NCI-H1105 (cell line): ENCODE measurements at regions not wholly inside any gene's neighbourhood (a gene's known extent, or its start where the extent isn't known, plus 50 kb on each side); places are given as distances from the start of the nearest gene placed in this dataset.
"Not testable (repeated sequence)": the region's sequence is repeated elsewhere in the genome, so short reads cannot be mapped to it uniquely, and the experiment has no call there.

Source experiments
- DNase-seq: peaks from one replicate; lab custom pipeline; 2025; lab: John Stamatoyannopoulos, UW

DNA sequence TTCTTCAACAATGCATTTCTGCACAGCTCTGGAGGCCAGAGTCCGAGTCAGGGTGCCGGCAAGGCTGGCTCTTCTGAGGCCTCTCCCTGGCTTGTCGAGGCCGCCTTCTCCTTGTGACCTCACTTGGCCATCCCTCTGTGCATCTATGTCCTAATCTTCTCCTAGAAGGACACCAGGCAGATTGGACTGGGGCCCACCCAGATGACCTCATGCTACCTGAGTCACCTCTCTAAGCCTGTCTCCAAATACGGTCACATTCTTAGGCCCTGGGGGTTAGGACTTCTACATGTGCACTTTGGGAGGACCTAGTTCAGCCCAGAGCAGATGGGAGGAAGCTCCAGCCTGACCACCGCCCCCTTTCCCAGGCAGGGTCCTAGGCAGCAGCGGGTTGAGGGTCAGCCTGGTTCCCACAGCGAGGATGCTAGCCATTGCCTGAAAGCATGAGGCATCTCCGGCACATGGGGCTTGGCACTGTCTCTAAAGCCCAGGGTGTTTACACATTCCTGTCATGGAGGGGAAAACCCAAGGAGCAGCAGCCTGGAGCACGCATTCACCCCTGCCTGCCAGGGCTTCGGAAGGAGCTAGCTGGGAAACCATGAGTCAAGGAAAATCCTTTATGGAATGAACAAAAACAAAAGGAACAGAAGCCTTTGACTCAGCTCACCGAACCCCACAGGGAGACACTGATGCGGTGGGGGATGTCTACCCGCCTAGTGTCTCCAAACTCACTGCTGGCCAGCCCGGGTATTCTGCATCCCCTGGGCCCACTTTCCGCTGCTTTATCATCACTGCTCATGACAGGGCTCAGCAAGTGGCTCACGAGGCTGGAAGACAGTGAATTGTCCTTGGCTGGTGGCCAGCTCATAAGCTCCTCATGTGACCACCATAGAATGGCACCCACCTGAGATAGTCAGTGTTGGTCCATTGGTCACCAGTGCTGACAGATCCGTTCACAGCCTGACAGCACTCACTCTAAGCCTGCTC is 140.2 kb upstream of the ZNF469 start:
- not testable (repeated sequence) for DNase-seq

DNA sequence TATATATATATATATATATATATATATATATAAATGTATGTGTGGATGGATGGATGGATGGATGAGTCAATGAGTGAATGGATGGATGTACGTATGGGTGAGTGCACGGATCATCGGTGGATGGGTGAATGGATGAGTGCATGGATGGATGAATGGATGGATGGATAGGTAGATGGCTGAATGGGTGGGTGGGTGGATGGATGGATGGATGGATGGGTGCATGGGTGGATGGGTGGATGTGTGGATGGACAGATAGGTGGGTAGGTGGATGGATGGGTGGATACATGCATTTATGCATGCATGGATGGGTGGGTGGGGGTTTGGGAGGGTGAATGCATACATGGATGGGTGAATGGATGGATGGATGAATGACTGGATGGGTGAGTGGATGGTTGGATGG is 138.8 kb upstream of the ZNF469 start:
- DNase-seq: not testable (repeated sequence)

GRCh38 chr16:88245241-88246081 is 137.3 kb upstream of the ZNF469 start:
- DNase-seq: not testable (repeated sequence)

GRCh38 chr16:88246955-88247582 is 135.7 kb upstream of the ZNF469 start:
- not testable (repeated sequence) for DNase-seq

- not testable (repeated sequence) for DNase-seq
Observed at GRCh38 chr16:88247583-88247966, 135.2 kb upstream of the ZNF469 start.

- not testable (repeated sequence) for DNase-seq
Observed at GRCh38 chr16:88248761-88249160, 134.0 kb upstream of the ZNF469 start.

- DNase-seq: not testable (repeated sequence)
Observed at GRCh38 chr16:88250381-88250780, 132.4 kb upstream of the ZNF469 start.

GRCh38 chr16:88252057-88252794 is 130.5 kb upstream of the ZNF469 start:
- DNase-seq: not testable (repeated sequence)

GRCh38 chr16:88258141-88258540 is 124.6 kb upstream of the ZNF469 start:
- DNase-seq: not testable (repeated sequence)

DNA sequence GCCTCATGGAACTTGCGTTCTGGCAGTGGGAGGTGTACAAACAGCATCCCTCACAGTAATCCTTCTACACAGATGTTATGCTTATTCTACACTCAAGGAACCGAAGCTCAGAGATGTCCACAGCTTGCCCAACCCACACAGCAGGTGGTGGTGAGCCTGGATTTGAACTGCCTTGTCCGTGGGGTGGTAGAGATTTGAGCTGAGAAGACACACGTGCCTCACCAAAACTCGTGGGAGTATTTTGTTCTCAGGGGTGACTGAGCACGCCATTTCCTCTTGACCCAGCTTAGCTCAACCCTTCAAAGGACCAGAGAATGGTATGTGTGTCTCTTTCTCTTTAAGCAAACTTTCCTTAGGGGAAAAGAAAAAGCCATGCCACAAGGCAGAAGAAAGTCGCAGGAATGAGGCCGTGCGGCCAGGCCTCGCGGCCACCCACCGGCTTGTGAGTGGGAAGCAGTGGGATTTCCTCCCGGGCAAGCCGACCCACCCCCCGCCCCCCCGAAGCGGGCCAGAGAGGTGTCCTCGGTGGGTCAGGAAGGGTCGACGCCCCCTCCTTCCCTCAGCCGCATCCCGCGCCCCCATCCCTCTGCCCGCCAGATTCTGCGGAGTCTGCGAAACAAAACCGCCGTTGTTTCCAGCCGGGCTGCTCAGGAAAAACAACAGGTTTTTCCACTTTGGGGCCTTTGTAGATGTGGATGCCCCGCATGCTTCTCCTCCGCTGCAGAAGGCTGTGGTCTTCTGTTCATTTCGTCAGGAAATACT is 123.8 kb upstream of the ZNF469 start:
- DNase-seq: not testable (repeated sequence)

- not testable (repeated sequence) for DNase-seq
Observed at GRCh38 chr16:88259538-88259937, 123.2 kb upstream of the ZNF469 start.

DNA sequence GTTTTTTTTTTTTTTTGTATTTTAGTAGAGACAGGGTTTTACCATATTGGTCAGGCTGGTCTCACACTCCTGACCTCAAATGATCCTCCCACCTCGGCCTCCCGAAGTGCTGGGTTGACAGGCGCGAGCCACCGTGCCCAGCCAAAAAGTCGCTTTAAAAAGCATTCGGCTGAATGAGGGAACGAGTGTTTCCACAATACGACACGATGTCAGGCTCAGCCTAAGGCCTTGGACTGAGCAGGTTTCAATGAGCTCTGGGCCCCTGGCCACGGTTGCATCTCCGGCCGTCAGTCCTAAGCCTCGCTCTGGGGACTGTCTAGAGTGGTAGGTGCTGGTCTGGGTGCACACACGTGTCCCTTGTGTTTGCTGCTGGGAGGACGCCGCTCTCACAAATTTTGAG is 122.6 kb upstream of the ZNF469 start:
- not testable (repeated sequence) for DNase-seq

GRCh38 chr16:88260881-88261665 is 121.7 kb upstream of the ZNF469 start:
- DNase-seq: not testable (repeated sequence)

DNA sequence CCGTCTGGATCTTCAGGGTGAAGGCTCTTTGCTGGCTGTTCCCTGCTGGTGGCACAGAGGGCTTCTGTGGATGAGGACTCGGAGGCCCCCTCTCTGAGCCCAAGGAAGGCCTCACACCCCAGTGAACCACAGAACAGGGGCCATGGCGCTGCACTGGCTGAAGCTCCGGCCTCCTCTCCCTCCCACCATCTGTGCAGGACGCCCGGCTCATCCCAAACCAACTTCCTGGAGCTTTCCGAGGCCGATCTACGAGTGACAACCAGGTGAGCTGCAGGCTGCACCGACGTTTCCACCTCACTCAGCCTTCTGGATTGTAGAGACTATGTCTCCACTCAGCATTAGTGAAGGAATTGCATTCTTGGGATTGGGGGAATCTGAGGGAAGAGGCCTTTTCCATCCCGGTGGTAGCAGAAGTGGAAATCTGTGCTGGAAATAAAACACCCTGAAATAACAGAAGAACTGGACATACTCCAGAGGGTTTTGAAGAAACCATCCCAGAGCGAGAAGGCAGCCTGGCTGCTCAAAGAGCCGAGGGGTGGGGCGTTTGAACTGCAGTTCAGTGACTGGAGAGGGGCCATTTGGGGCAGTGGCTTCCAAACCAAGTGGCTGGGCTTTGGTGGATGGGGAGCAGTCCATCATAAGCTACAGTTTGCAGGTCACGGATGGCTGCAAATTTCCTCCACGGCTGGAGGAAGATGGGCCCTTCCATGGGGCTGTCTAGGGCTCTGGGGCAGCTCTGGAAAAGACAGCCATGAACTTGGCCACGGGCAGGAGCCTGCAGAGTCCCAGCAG is 120.7 kb upstream of the ZNF469 start:
- DNase-seq: not testable (repeated sequence)

- DNase-seq: not testable (repeated sequence)
Observed at GRCh38 chr16:88262858-88263563, 119.7 kb upstream of the ZNF469 start.

DNA sequence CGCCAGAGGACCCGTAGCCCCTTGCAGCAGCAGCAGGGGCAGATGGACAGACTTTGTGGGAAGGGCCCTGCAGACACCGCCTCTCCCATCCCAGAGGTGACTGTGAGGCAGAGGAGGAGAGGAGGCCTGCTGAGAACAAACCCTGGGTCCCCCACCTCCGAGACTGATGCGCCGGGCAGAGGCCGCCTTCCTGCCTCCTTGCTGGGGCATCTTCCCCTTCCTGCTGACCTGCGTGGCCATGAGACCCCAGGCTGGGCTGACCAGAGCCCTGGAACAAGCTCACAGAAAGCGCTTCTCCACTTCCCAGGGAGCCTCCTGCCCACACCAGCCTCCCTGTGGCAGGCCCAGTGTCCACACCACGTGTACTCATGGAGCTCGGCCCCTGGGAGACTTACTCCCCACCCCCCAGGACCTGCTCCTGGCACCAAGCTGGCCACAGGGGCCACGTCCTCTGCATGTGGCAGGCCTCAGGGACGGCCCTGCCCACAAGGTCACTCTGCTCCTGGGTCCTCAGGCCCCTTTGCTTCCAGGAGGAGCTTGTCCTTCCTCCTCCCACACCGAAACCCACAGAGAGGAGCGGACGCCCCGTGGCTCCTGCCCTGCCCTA is 119.0 kb upstream of the ZNF469 start:
- DNase-seq: not testable (repeated sequence)

GRCh38 chr16:88264641-88265285 is 118.0 kb upstream of the ZNF469 start:
- no peak for DNase-seq
